ENCODE measurements at regions not wholly inside any gene's neighbourhood (a gene's known extent, or its start where the extent isn't known, plus 50 kb on each side); places are given as distances from the start of the nearest gene placed in this dataset.

- TF ChIP-seq SP1 (IDR thresholded peaks at IDR 0.05) = no peak
- TF ChIP-seq NFRKB (IDR thresholded peaks at IDR 0.05) = no peak
- TF ChIP-seq CTBP1 (IDR thresholded peaks at IDR 0.05; ENCODE audit: borderline replicate concordance) = no peak
- no peak for TF ChIP-seq HDGF (IDR thresholded peaks at IDR 0.05; ENCODE audit: borderline replicate concordance)
- TF ChIP-seq LEF1 (IDR thresholded peaks at IDR 0.05; ENCODE audit: borderline replicate concordance) = no peak
- no peak for TF ChIP-seq BHLHE40 (IDR thresholded peaks at IDR 0.05; ENCODE audit: borderline replicate concordance)
- TF ChIP-seq ZNF384 (IDR thresholded peaks at IDR 0.05) = no peak
- TF ChIP-seq FOXA1 (IDR thresholded peaks at IDR 0.05) = no peak
- no peak for TF ChIP-seq FOXM1 (IDR thresholded peaks at IDR 0.05; ENCODE audit: borderline replicate concordance)
- TF ChIP-seq SUZ12 (IDR thresholded peaks at IDR 0.05) = no peak
- no peak for TF ChIP-seq L3MBTL2 (conservative IDR thresholded peaks at IDR 0.05)
- TF ChIP-seq TARDBP (IDR thresholded peaks at IDR 0.05) = no peak
Measured at GRCh38 chr14:53306911-53307310, 153.8 kb upstream of the DDHD1 start.

Measured in HEK293T (cell line).